ENCODE measurements at regions not wholly inside any gene's neighbourhood (a gene's known extent, or its start where the extent isn't known, plus 50 kb on each side); places are given as distances from the start of the nearest gene placed in this dataset.

DNA sequence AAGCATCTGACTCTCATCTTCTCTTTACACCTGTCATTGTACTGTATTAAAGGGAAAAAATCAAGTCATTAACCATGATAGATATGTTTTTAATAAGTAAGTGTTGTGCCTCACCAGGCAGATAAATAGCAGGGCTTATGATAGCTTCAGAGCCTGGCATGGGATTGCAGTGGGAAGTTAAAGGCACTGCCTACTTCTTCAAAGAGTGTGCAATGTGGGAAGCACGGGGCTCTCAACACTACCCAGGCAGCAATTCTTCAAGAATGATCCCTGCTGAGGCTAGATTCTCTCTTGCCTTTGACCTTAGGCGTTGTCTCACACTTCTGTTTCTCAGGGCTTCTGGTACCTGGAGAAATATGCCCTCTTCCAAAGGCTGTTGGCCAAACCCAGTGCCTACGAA is 297.3 kb downstream of the MAF start:
- in situ Hi-C loops (cut with HindIII; ENCODE audit: low pct_unique_long_range_greater_than_20kb, low sequenced_read_pairs), result no loop called here
- no peaks in the 10 kb centered on the region for H3K27me3 ChIP-seq (ENCODE audit: control insufficient read depth, insufficient read depth, low read length)
- TF ChIP-seq TCF7L2 (IDR thresholded peaks at IDR 0.05; ENCODE audit: low read depth, low read length) (no peak), POLR2AphosphoS5 (IDR thresholded peaks at IDR 0.05; ENCODE audit: low read depth, low read length) (no peak)
- TF ChIP-seq, protein P1, sequence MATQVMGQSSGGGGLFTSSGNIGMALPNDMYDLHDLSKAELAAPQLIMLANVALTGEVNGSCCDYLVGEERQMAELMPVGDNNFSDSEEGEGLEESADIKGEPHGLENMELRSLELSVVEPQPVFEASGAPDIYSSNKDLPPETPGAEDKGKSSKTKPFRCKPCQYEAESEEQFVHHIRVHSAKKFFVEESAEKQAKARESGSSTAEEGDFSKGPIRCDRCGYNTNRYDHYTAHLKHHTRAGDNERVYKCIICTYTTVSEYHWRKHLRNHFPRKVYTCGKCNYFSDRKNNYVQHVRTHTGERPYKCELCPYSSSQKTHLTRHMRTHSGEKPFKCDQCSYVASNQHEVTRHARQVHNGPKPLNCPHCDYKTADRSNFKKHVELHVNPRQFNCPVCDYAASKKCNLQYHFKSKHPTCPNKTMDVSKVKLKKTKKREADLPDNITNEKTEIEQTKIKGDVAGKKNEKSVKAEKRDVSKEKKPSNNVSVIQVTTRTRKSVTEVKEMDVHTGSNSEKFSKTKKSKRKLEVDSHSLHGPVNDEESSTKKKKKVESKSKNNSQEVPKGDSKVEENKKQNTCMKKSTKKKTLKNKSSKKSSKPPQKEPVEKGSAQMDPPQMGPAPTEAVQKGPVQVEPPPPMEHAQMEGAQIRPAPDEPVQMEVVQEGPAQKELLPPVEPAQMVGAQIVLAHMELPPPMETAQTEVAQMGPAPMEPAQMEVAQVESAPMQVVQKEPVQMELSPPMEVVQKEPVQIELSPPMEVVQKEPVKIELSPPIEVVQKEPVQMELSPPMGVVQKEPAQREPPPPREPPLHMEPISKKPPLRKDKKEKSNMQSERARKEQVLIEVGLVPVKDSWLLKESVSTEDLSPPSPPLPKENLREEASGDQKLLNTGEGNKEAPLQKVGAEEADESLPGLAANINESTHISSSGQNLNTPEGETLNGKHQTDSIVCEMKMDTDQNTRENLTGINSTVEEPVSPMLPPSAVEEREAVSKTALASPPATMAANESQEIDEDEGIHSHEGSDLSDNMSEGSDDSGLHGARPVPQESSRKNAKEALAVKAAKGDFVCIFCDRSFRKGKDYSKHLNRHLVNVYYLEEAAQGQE (IDR thresholded peaks at IDR 0.05; ENCODE audit: insufficient read depth in 1 of 2, low read depth in 2 of 2, low read length in 1 of 2), result no peak

DNA sequence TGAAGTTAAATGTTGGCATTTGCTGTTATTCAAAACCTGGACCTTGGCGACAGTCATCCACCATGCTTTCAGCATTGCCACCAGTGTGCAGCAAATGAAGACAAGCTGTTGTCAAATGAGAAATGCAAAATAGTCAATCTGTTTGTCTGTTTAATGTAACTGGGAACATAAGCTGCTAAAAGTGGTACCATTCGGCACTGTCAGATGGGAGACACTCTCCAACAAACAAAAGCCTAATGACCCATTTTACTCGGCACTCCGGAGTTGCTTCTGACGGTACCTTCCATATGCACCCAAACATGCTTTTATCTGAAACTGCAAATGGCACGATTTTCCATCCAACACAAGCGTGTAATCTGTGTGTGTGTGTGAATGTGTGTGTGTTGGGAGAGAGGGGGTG is 297.8 kb downstream of the MAF start:
- POLR2A ChIA-PET, result no interaction called here
- Histone ChIP-seq H3K4me3 (ENCODE audit: low read depth in 2 of 2, low read length in 2 of 2) (no peak overlapping the region), H3K36me3 (ENCODE audit: control insufficient read depth, insufficient read depth, low read length) (no peaks in the 10 kb centered on the region), H3K27ac (ENCODE audit: low read length) (no peak overlapping the region), H3K27me3 (ENCODE audit: control insufficient read depth, insufficient read depth, low read length) (no peaks in the 10 kb centered on the region), H3K9me3 (ENCODE audit: control insufficient read depth, insufficient read depth, low read depth, low read length) (no peaks in the 10 kb centered on the region), H3K4me1 (ENCODE audit: control insufficient read depth, insufficient read depth, low read length) (no peaks in the 10 kb centered on the region)
- BruUV-seq (replicated peaks), result no TSS peak
- no peak for TF ChIP-seq SIN3A (IDR thresholded peaks at IDR 0.05; ENCODE audit: borderline replicate concordance, insufficient read depth, low read depth, low read length)
- TF ChIP-seq, protein P2, sequence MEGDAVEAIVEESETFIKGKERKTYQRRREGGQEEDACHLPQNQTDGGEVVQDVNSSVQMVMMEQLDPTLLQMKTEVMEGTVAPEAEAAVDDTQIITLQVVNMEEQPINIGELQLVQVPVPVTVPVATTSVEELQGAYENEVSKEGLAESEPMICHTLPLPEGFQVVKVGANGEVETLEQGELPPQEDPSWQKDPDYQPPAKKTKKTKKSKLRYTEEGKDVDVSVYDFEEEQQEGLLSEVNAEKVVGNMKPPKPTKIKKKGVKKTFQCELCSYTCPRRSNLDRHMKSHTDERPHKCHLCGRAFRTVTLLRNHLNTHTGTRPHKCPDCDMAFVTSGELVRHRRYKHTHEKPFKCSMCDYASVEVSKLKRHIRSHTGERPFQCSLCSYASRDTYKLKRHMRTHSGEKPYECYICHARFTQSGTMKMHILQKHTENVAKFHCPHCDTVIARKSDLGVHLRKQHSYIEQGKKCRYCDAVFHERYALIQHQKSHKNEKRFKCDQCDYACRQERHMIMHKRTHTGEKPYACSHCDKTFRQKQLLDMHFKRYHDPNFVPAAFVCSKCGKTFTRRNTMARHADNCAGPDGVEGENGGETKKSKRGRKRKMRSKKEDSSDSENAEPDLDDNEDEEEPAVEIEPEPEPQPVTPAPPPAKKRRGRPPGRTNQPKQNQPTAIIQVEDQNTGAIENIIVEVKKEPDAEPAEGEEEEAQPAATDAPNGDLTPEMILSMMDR (IDR thresholded peaks at IDR 0.05), result no peak
- no peak for TF ChIP-seq TCF7L2 (IDR thresholded peaks at IDR 0.05; ENCODE audit: low read depth, low read length)
- TF ChIP-seq, protein P1 (IDR thresholded peaks at IDR 0.05; ENCODE audit: insufficient read depth in 1 of 2, low read depth in 2 of 2, low read length in 1 of 2), result no peak
- TF ChIP-seq POLR2AphosphoS5 (IDR thresholded peaks at IDR 0.05; ENCODE audit: low read depth, low read length), result no peak
- ATAC-seq, result no peak
- CTCF ChIA-PET, result no interaction called here
- in situ Hi-C loops (cut with HindIII; ENCODE audit: low pct_unique_long_range_greater_than_20kb, low sequenced_read_pairs) (no loop called here), intact Hi-C loops (cut with micrococcal nuclease; ENCODE audit: unreplicated experiment) (no loop called here)
- no peak for DNase-seq (ENCODE audit: low read depth, low spot score)

More for the DNA sequence above, 297.3 kb downstream of the MAF start:
- CTCF ChIA-PET, result no interaction called here
- H3K36me3 ChIP-seq (ENCODE audit: control insufficient read depth, insufficient read depth, low read length), result no peaks in the 10 kb centered on the region
- BruUV-seq (replicated peaks), result no TSS peak
- no peaks in the 10 kb centered on the region for H3K4me1 ChIP-seq (ENCODE audit: control insufficient read depth, insufficient read depth, low read length)
- ATAC-seq (no peak), DNase-seq (ENCODE audit: low read depth, low spot score) (no peak)
- no peak overlapping the region for H3K4me3 ChIP-seq (ENCODE audit: low read depth in 2 of 2, low read length in 2 of 2)
- POLR2A ChIA-PET, result no interaction called here
- no peak overlapping the region for H3K27ac ChIP-seq (ENCODE audit: low read length)
- H3K9me3 ChIP-seq (ENCODE audit: control insufficient read depth, insufficient read depth, low read depth, low read length), result no peaks in the 10 kb centered on the region
- intact Hi-C loops (cut with micrococcal nuclease; ENCODE audit: unreplicated experiment), result no loop called here
